Germinal center (tissue), 1 donor: ENCODE measurements at regions not wholly inside any gene's neighbourhood (a gene's known extent, or its start where the extent isn't known, plus 50 kb on each side); places are given as distances from the start of the nearest gene placed in this dataset.

Experiments used
- DNase-seq: peaks from one replicate; pipeline ENCODE4 v3.0.0; 2012; ENCODE audit warnings: mixed read lengths, low spot score

- DNase-seq = no peak
Measured at GRCh38 chr11:129590753-129591475, 215.3 kb downstream of the BARX2 start.

GRCh38 chr11:129591527-129591926 is 215.9 kb downstream of the BARX2 start:
- DNase-seq = no peak

GRCh38 chr11:129592191-129592590 is 216.5 kb downstream of the BARX2 start:
- no peak for DNase-seq

GRCh38 chr11:129593098-129593497 is 217.4 kb downstream of the BARX2 start:
- no peak for DNase-seq

- DNase-seq = no peak
Measured at GRCh38 chr11:129595038-129595962, 219.7 kb downstream of the BARX2 start.

GRCh38 chr11:129596351-129596750 is 219.3 kb upstream of the TMEM45B start:
- no peak for DNase-seq

- DNase-seq = no peak
Measured at GRCh38 chr11:129598378-129598777, 217.3 kb upstream of the TMEM45B start.

- no peak for DNase-seq
Measured at GRCh38 chr11:129605815-129606214, 209.8 kb upstream of the TMEM45B start.

GRCh38 chr11:129608711-129609110 is 206.9 kb upstream of the TMEM45B start:
- no peak for DNase-seq

- no peak for DNase-seq
Measured at GRCh38 chr11:129610125-129610524, 205.5 kb upstream of the TMEM45B start.

- DNase-seq = no peak
Measured at GRCh38 chr11:129610545-129610944, 205.1 kb upstream of the TMEM45B start.

GRCh38 chr11:129611661-129612446 is 203.8 kb upstream of the TMEM45B start:
- no peak for DNase-seq

GRCh38 chr11:129612447-129612961 is 203.1 kb upstream of the TMEM45B start:
- DNase-seq = no peak

- DNase-seq = no peak
Measured at GRCh38 chr11:129613071-129613470, 202.6 kb upstream of the TMEM45B start.

GRCh38 chr11:129614256-129614944 is 201.2 kb upstream of the TMEM45B start:
- no peak for DNase-seq

GRCh38 chr11:129618046-129618569 is 197.5 kb upstream of the TMEM45B start:
- no peak for DNase-seq

GRCh38 chr11:129620237-129621104 is 195.2 kb upstream of the TMEM45B start:
- no peak for DNase-seq

GRCh38 chr11:129625930-129626329 is 189.7 kb upstream of the TMEM45B start:
- DNase-seq = no peak

- no peak for DNase-seq
Measured at GRCh38 chr11:129631201-129631600, 184.4 kb upstream of the TMEM45B start.

GRCh38 chr11:129636926-129637325 is 178.7 kb upstream of the TMEM45B start:
- DNase-seq = no peak
